ENCODE measurements at regions not wholly inside any gene's neighbourhood (a gene's known extent, or its start where the extent isn't known, plus 50 kb on each side); places are given as distances from the start of the nearest gene placed in this dataset.

GRCh38 chr6:76240092-76240491 lies 167.6 kb upstream of the IMPG1 start:
- Mint-ChIP-seq H3K27me3 (ENCODE audit: unreplicated experiment) (no peaks in the 10 kb centered on the region), H3K36me3 (ENCODE audit: unreplicated experiment) (no peaks in the 10 kb centered on the region), H3K27ac (ENCODE audit: unreplicated experiment) (no peak overlapping the region), H3K9me3 (ENCODE audit: unreplicated experiment) (no peaks in the 10 kb centered on the region), H3K4me1 (ENCODE audit: low read depth, unreplicated experiment) (no peaks in the 10 kb centered on the region), H3K4me3 (ENCODE audit: unreplicated experiment) (no peak overlapping the region)
- TF ChIP-seq CTCF (IDR thresholded peaks at IDR 0.05; ENCODE audit: partially characterized antibody, unreplicated experiment), result no peak
- no peak for DNase-seq

- DNase-seq, result peak; percentile 32
- peaks cover 7% of the 10 kb centered on the region for H3K27me3 Mint-ChIP-seq (ENCODE audit: unreplicated experiment)
- H3K36me3 Mint-ChIP-seq (ENCODE audit: unreplicated experiment), result no peaks in the 10 kb centered on the region
- peaks cover 34% of the 10 kb centered on the region for H3K4me1 Mint-ChIP-seq (ENCODE audit: low read depth, unreplicated experiment)
- peaks cover 13% of the 10 kb centered on the region for H3K9me3 Mint-ChIP-seq (ENCODE audit: unreplicated experiment)
- H3K27ac Mint-ChIP-seq (ENCODE audit: unreplicated experiment), result peak overlapping the region; percentile 85
- H3K4me3 Mint-ChIP-seq (ENCODE audit: unreplicated experiment), result peak overlapping the region; percentile 46
- peak; percentile 55 for TF ChIP-seq CTCF (IDR thresholded peaks at IDR 0.05; ENCODE audit: partially characterized antibody, unreplicated experiment)
These were observed 158.2 kb upstream of the IMPG1 start for GRCh38 chr6:76230711-76231110.

DNA sequence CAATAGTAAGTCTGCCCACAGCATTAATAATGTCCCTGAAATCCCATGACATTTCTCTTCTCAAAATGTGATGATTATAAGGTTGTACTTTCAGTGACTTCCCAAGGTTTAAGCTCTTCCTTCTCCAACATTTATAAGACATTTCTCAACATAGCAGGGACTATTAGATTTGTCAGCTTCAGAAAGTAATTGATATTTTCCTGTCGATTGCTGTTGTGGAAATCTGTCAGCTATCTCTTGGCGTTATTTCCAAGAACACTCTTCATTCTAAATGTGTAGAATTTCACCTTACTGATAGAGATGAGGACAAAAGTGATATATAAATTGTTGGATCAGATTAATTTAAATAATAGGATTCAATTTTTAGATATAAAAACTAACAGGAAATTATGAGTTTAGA lies 149.7 kb upstream of the IMPG1 start:
- no peak overlapping the region for H3K4me3 Mint-ChIP-seq (ENCODE audit: unreplicated experiment)
- no peak overlapping the region for H3K27ac Mint-ChIP-seq (ENCODE audit: unreplicated experiment)
- no peaks in the 10 kb centered on the region for H3K27me3 Mint-ChIP-seq (ENCODE audit: unreplicated experiment)
- H3K4me1 Mint-ChIP-seq (ENCODE audit: low read depth, unreplicated experiment), result peaks cover 34% of the 10 kb centered on the region
- DNase-seq, result no peak
- no peaks in the 10 kb centered on the region for H3K9me3 Mint-ChIP-seq (ENCODE audit: unreplicated experiment)
- no peaks in the 10 kb centered on the region for H3K36me3 Mint-ChIP-seq (ENCODE audit: unreplicated experiment)
- TF ChIP-seq CTCF (IDR thresholded peaks at IDR 0.05; ENCODE audit: partially characterized antibody, unreplicated experiment), result no peak

DNA sequence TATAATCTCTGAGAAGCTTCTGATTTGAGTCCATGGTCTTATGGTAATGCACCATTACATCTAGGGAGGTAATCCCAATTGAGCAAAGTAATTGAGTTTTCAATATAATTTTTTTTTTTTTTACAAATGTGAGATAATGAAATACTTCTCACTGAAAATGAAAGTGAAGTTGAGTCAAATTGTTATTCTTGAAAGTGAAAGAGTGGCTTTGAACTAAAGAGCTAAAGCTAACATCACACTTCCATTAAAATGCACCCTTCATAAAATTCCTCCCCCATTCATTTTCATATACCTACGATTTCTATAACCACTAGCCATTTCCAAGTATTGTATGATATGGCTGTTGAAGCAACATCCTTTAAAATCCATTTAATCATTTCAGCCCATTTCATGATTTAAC lies 149.1 kb upstream of the IMPG1 start:
- Mint-ChIP-seq H3K4me3 (ENCODE audit: unreplicated experiment) (no peak overlapping the region), H3K4me1 (ENCODE audit: low read depth, unreplicated experiment) (peaks cover 30% of the 10 kb centered on the region), H3K36me3 (ENCODE audit: unreplicated experiment) (no peaks in the 10 kb centered on the region), H3K27ac (ENCODE audit: unreplicated experiment) (no peak overlapping the region), H3K27me3 (ENCODE audit: unreplicated experiment) (no peaks in the 10 kb centered on the region), H3K9me3 (ENCODE audit: unreplicated experiment) (no peaks in the 10 kb centered on the region)
- DNase-seq, result no peak
- TF ChIP-seq CTCF (IDR thresholded peaks at IDR 0.05; ENCODE audit: partially characterized antibody, unreplicated experiment), result no peak

GRCh38 chr6:76220805-76221204 lies 148.3 kb upstream of the IMPG1 start:
- Mint-ChIP-seq H3K36me3 (ENCODE audit: unreplicated experiment) (no peaks in the 10 kb centered on the region), H3K4me3 (ENCODE audit: unreplicated experiment) (no peak overlapping the region), H3K9me3 (ENCODE audit: unreplicated experiment) (no peaks in the 10 kb centered on the region), H3K27ac (ENCODE audit: unreplicated experiment) (no peak overlapping the region), H3K27me3 (ENCODE audit: unreplicated experiment) (no peaks in the 10 kb centered on the region), H3K4me1 (ENCODE audit: low read depth, unreplicated experiment) (peaks cover 22% of the 10 kb centered on the region)
- no peak for TF ChIP-seq CTCF (IDR thresholded peaks at IDR 0.05; ENCODE audit: partially characterized antibody, unreplicated experiment)
- no peak for DNase-seq

Measured in glutamatergic neuron (in vitro differentiated cells).